HG03175 (cell line): ENCODE measurements at regions not wholly inside any gene's neighbourhood (a gene's known extent, or its start where the extent isn't known, plus 50 kb on each side); places are given as distances from the start of the nearest gene placed in this dataset.

ENCODE experiments used
- ATAC-seq: cut with Tn5 transposase; IDR thresholded peaks from one replicate; pipeline ENCODE4 v1.9.1; 2021; ENCODE audit warnings: mild to moderate bottlenecking, moderate library complexity; ENCODE audit not compliant: unreplicated experiment

- no peak for ATAC-seq
Measured at GRCh38 chr4:167475951-167476350, 241.7 kb upstream of the SPOCK3 start.

- ATAC-seq: no peak
Measured at GRCh38 chr4:167492007-167492406, 257.7 kb upstream of the SPOCK3 start.

- no peak for ATAC-seq
Measured at GRCh38 chr4:167509551-167509950, 275.3 kb upstream of the SPOCK3 start.

GRCh38 chr4:167524091-167524490 lies 289.8 kb upstream of the SPOCK3 start:
- no peak for ATAC-seq

- no peak for ATAC-seq
Measured at GRCh38 chr4:167537761-167538160, 303.5 kb upstream of the SPOCK3 start.

- no peak for ATAC-seq
Measured at GRCh38 chr4:167541286-167541685, 307.0 kb upstream of the SPOCK3 start.

GRCh38 chr4:167544391-167544790 lies 310.1 kb upstream of the SPOCK3 start:
- ATAC-seq: no peak

- no peak for ATAC-seq
Measured at GRCh38 chr4:167550021-167550420, 315.7 kb upstream of the SPOCK3 start.

GRCh38 chr4:167555338-167556022 lies 321.2 kb upstream of the SPOCK3 start:
- peak; percentile 92 for ATAC-seq

GRCh38 chr4:167578906-167579305 lies 344.6 kb upstream of the SPOCK3 start:
- no peak for ATAC-seq

- ATAC-seq: no peak
Measured at GRCh38 chr4:167581449-167581965, 347.2 kb upstream of the SPOCK3 start.

- ATAC-seq: no peak
Measured at GRCh38 chr4:167587361-167587760, 353.1 kb upstream of the SPOCK3 start.

- ATAC-seq: no peak
Measured at GRCh38 chr4:167595898-167596297, 361.6 kb upstream of the SPOCK3 start.

GRCh38 chr4:167602157-167602556 lies 367.9 kb upstream of the SPOCK3 start:
- no peak for ATAC-seq

GRCh38 chr4:167606551-167606950 lies 372.3 kb upstream of the SPOCK3 start:
- no peak for ATAC-seq

- no peak for ATAC-seq
Measured at GRCh38 chr4:167613381-167613780, 379.1 kb upstream of the SPOCK3 start.

GRCh38 chr4:167614866-167615265 lies 380.6 kb upstream of the SPOCK3 start:
- no peak for ATAC-seq

GRCh38 chr4:167616476-167616875 lies 382.2 kb upstream of the SPOCK3 start:
- ATAC-seq: no peak

- peak; percentile 88 for ATAC-seq
Measured at GRCh38 chr4:167622481-167623240, 388.4 kb upstream of the SPOCK3 start.

- ATAC-seq: no peak
Measured at GRCh38 chr4:167623241-167623572, 388.9 kb upstream of the SPOCK3 start.

- ATAC-seq: no peak
Measured at GRCh38 chr4:167629272-167629671, 395.0 kb upstream of the SPOCK3 start.

GRCh38 chr4:167642250-167642649 lies 408.0 kb upstream of the SPOCK3 start:
- ATAC-seq: no peak
